Thoracic aorta (tissue), 2 donors: ENCODE measurements at regions not wholly inside any gene's neighbourhood (a gene's known extent, or its start where the extent isn't known, plus 50 kb on each side); places are given as distances from the start of the nearest gene placed in this dataset.

Experiments
- ATAC-seq: fragments of 150-250 bp; one replicate; pipeline ENCODE4 v1.8.0; 2017; ENCODE audit warnings: low read depth; ENCODE audit not compliant: insufficient number of reproducible peaks, low FRiP score
- DNase-seq: peaks from one replicate; pipeline ENCODE4 v3.0.0-alpha.2; 2020; ENCODE audit warnings: low spot score
- H3K27ac ChIP-seq, 2 donors: fragments of 200-600 bp; sonication (generic); 1 replicate in 1 of 2; 2 replicates in 1 of 2; pipeline ENCODE4 v1.5.1; 2016; ENCODE audit warnings: mild to moderate bottlenecking in 2 of 2, moderate library complexity in 2 of 2
- H3K27me3 ChIP-seq: fragments of 200-600 bp; sonication (generic); replicated peaks from 2 replicates; pipeline ENCODE4 v1.6.0; 2016; ENCODE audit warnings: mild to moderate bottlenecking; ENCODE audit not compliant: insufficient read depth
- H3K36me3 ChIP-seq: fragments of 200-600 bp; sonication (generic); one replicate; pipeline ENCODE4 v1.5.1; 2016
- H3K4me1 ChIP-seq, 2 donors: fragments of 200-600 bp; sonication (generic); 1 replicate in 1 of 2; 2 replicates in 1 of 2; pipeline versions ENCODE4 v1.5.1 to v1.6.0; 2016; ENCODE audit warnings: low read depth in 2 of 2, mild to moderate bottlenecking in 1 of 2; ENCODE audit not compliant: control insufficient read depth in 1 of 2
- H3K4me3 ChIP-seq: fragments of 200-600 bp; sonication (generic); 2 replicates; pipeline ENCODE4 v1.5.1; 2016; ENCODE audit warnings: mild to moderate bottlenecking
- H3K9me3 ChIP-seq: fragments of 200-600 bp; sonication (generic); 2 replicates; pipeline ENCODE4 v1.5.1; 2016
- CTCF ChIP-seq: fragments of 200-600 bp; sonication (generic); IDR thresholded peaks from one replicate; pipeline ENCODE4 v1.5.1; 2019; ENCODE audit warnings: antibody characterized with exemption

DNA sequence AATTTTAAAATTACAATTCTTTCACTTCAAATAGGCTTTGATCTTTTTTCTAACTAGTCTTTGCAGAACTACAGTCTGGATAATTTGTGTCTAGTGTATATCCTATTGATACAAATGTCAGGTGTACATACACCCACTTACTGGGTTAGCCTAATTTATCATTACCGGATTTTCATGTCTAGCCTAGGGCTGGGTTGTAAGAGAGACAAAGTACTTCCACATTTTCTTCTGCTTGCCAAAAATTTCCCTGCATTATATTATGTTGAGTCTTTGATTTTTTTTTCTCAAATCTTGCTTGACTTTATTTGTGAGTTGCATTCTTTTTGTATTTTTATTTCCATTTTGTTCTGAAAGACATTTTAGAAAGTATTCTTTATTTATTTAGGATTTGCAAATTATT, 284.8 kb upstream of the FZD8 start:
- DNase-seq (no peak), ATAC-seq (no peak)
- H3K27ac ChIP-seq: no peak overlapping the region
- no peaks in the 10 kb centered on the region for H3K27me3 ChIP-seq
- H3K9me3 ChIP-seq: no peaks in the 10 kb centered on the region
- no peaks in the 10 kb centered on the region for H3K36me3 ChIP-seq
- no peak overlapping the region for H3K4me3 ChIP-seq
- TF ChIP-seq CTCF: no peak
- H3K4me1 ChIP-seq: peaks cover 5 to 8% of the 10 kb centered on the region in 2 donors

- DNase-seq (no peak), ATAC-seq (no peak)
- no peak for TF ChIP-seq CTCF
- Histone ChIP-seq H3K4me3 (no peak overlapping the region), H3K4me1 (peaks cover 5 to 8% of the 10 kb centered on the region in 2 donors), H3K36me3 (no peaks in the 10 kb centered on the region), H3K9me3 (no peaks in the 10 kb centered on the region), H3K27me3 (no peaks in the 10 kb centered on the region), H3K27ac (no peak overlapping the region)
Measured at GRCh38 chr10:35925493-35925892, 283.4 kb upstream of the FZD8 start.

GRCh38 chr10:35924759-35925158, 282.7 kb upstream of the FZD8 start:
- H3K4me3 ChIP-seq: no peak overlapping the region
- ATAC-seq (no peak), DNase-seq (no peak)
- no peaks in the 10 kb centered on the region for H3K36me3 ChIP-seq
- no peaks in the 10 kb centered on the region for H3K9me3 ChIP-seq
- H3K27me3 ChIP-seq: no peaks in the 10 kb centered on the region
- H3K27ac ChIP-seq: no peak overlapping the region
- TF ChIP-seq CTCF: no peak
- peaks cover 5 to 8% of the 10 kb centered on the region in 2 donors for H3K4me1 ChIP-seq

GRCh38 chr10:35922876-35923600, 280.9 kb upstream of the FZD8 start:
- H3K4me3 ChIP-seq: no peak overlapping the region

DNA sequence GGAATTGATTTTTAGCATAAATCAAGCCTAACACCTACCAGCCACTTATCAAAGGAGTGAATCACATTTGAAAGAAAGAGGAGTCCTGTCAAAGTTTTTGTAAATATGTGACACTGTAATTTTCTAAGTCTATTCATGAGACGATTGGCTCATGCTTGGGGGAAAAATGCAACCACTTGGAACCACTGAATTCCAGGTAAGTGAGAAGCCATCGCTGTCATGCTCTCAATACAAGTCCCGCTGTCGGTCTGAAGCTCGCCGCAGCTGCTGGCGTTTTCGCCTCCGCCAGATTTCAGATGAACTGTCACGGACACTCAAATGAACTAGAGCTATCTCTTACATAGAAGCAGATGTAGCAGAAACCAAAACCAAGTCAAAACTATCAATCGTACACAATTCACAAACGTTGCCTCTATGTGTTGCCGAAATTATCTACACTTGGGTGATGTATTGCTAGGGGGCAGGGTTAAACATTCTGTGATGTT, 279.8 kb upstream of the FZD8 start:
- no peaks in the 10 kb centered on the region for H3K36me3 ChIP-seq

More at GRCh38 chr10:35922876-35923600, 280.9 kb upstream of the FZD8 start:
- no peak for DNase-seq
- Histone ChIP-seq H3K4me1 (peaks cover 5 to 8% of the 10 kb centered on the region in 2 donors), H3K27ac (no peak overlapping the region), H3K36me3 (no peaks in the 10 kb centered on the region), H3K27me3 (no peaks in the 10 kb centered on the region), H3K9me3 (no peaks in the 10 kb centered on the region)
- no peak for TF ChIP-seq CTCF
- no peak for ATAC-seq

More for the DNA sequence above, 279.8 kb upstream of the FZD8 start:
- no peaks in the 10 kb centered on the region for H3K9me3 ChIP-seq
- no peaks in the 10 kb centered on the region for H3K27me3 ChIP-seq
- TF ChIP-seq CTCF: no peak
- peaks cover 5 to 8% of the 10 kb centered on the region in 2 donors for H3K4me1 ChIP-seq
- ATAC-seq: no peak
- no peak for DNase-seq
- no peak overlapping the region for H3K27ac ChIP-seq
- H3K4me3 ChIP-seq: no peak overlapping the region
